ENCODE measurements at regions not wholly inside any gene's neighbourhood (a gene's known extent, or its start where the extent isn't known, plus 50 kb on each side); places are given as distances from the start of the nearest gene placed in this dataset.

DNA sequence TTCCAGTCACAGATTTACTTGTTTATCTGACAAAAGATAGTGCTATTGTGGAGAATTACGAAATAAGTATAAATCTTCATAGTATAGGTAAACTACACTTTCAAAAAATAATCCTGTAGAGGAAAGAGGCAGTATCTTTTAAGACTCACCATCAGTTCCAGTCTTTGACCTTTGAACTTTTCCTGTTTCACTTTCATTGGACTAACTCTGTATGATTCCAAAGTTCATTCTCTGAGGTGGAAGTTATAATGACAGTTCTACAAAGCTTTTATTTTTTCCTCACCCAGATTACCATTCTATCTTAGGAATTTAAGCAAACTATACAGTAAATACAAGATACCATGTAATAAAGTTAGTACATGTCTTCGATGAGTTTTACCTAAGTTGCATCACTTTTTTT is 901.3 kb upstream of the SEMA6A start:
- TF ChIP-seq, protein P1, sequence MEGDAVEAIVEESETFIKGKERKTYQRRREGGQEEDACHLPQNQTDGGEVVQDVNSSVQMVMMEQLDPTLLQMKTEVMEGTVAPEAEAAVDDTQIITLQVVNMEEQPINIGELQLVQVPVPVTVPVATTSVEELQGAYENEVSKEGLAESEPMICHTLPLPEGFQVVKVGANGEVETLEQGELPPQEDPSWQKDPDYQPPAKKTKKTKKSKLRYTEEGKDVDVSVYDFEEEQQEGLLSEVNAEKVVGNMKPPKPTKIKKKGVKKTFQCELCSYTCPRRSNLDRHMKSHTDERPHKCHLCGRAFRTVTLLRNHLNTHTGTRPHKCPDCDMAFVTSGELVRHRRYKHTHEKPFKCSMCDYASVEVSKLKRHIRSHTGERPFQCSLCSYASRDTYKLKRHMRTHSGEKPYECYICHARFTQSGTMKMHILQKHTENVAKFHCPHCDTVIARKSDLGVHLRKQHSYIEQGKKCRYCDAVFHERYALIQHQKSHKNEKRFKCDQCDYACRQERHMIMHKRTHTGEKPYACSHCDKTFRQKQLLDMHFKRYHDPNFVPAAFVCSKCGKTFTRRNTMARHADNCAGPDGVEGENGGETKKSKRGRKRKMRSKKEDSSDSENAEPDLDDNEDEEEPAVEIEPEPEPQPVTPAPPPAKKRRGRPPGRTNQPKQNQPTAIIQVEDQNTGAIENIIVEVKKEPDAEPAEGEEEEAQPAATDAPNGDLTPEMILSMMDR (conservative IDR thresholded peaks at IDR 0.05 in 1 of 2, IDR thresholded peaks at IDR 0.05 in 1 of 2; ENCODE audit: extremely low read depth in 1 of 2, insufficient read depth in 1 of 2, low read depth in 1 of 2, low read length in 2 of 2) = no peak
- TF ChIP-seq EZH2 (IDR thresholded peaks at IDR 0.05; ENCODE audit: borderline replicate concordance, low read length) = no peak

Data from mammary epithelial cell (primary cell).